Activated CD8-positive, alpha-beta memory T cell treated with anti-CD3 and anti-CD28 coated beads for 36 hours (primary cell): ENCODE measurements at regions not wholly inside any gene's neighbourhood (a gene's known extent, or its start where the extent isn't known, plus 50 kb on each side); places are given as distances from the start of the nearest gene placed in this dataset.

ENCODE experiments used
- CTCF ChIA-PET: fragments of 350-600 bp; sonication (Branson Sonifier 250); formaldehyde crosslinking; loops from one replicate; lab custom pipeline; 2021; ENCODE audit warnings: antibody characterized with exemption; lab: Charles Lee
- POLR2A ChIA-PET: fragments of 350-600 bp; sonication (Branson Sonifier 250); formaldehyde crosslinking; loops from one replicate; lab custom pipeline; 2021; ENCODE audit warnings: antibody characterized with exemption; lab: Charles Lee

- ChIA-PET POLR2A (no interaction called here), CTCF (interaction anchor here (0.6 to 1.1 kb wide), 2 partner anchors 26 to 393 kb away, joined by 3 read pairs; no protein-coding TSS in a partner anchor)
Measured at GRCh38 chr21:41068967-41069642, 98.9 kb upstream of the BACE2 start.

DNA sequence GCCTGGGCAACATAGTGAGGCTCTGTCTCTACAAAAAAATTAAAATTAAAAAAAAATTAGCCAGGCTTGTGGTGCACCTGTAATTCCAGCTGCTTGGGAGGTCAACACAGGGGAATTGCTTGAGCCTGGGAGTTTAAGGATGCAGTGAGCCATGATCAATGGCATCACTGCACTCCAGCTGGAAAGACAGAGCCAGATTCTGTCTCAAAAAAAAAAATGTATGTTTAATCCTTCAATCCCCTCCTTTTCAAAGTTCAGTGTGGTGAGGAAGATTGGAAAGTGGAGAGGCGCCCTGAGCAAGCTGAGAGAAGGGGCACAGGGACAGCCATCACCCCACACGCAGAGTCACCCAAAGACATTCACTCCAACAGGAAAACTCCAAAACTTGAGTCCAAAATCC is 97.7 kb upstream of the BACE2 start:
- ChIA-PET POLR2A (no interaction called here), CTCF (no interaction called here)

- CTCF ChIA-PET = interaction anchor here (1.0 kb wide), 1 partner anchor 8 kb away, joined by 3 read pairs; no protein-coding TSS in a partner anchor
- POLR2A ChIA-PET = no interaction called here
Measured at GRCh38 chr21:41071258-41072171, 96.4 kb upstream of the BACE2 start.

- CTCF ChIA-PET = no interaction called here
- POLR2A ChIA-PET = no interaction called here
Measured at GRCh38 chr21:41073558-41073957, 94.4 kb upstream of the BACE2 start.

DNA sequence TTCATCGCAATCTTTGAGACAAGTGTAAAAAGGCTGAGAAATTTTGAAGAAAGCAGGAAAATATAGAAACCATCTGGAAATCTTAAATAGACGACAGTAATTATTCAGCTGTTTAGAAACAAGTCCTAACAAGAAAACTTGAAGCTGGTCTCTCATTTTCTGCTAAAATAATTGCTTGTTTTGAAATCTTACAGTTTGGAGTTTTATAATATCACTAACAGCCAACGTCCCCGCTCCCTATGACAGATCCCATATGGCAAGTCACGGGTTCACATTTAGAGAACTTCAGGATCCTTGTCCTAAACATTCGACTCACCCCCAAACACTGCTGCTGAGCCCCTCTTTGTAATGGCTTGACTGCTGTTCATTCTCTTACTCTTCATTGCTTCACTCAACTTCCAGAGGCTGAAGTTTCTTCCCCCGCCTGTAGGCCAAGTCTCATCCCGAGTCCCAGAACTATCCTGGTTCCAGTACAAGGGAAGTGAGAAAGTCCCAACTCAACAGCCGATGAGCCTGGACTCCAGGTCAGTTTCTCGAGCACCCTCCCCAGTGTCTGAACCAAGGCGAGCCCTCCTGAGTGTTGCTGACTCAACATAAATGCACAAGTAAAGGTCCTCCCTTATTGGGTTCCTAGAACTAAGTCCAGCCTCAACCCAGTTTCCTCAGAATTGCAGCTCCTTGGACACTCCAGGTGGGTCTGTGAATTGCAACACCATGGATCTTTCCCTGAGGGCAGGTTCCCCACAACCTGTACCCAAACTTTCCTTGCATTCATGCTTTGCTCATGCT is 93.4 kb upstream of the BACE2 start:
- POLR2A ChIA-PET = no interaction called here

DNA sequence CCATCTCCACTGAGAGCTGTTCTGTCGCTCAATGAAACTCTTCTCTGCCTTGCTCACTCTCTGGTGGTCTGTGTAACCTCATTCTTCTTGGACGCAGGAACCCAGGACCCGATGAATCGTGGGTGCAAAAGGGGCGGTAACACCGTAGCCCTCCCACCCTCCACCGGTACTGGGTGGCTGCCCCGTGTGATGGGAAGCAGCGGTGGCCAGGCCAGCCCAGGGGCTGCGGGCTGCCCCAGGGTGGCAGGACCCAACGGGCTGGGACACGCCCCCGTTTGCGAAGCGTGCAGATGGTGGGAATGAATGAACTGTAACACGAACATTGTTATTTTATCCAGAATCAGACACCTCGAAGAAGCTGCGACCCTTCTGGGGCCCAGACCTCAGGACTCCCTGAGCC is 92.3 kb upstream of the BACE2 start:
- ChIA-PET CTCF (no interaction called here), POLR2A (no interaction called here)

More for the DNA sequence above, 93.4 kb upstream of the BACE2 start:
- CTCF ChIA-PET = no interaction called here

DNA sequence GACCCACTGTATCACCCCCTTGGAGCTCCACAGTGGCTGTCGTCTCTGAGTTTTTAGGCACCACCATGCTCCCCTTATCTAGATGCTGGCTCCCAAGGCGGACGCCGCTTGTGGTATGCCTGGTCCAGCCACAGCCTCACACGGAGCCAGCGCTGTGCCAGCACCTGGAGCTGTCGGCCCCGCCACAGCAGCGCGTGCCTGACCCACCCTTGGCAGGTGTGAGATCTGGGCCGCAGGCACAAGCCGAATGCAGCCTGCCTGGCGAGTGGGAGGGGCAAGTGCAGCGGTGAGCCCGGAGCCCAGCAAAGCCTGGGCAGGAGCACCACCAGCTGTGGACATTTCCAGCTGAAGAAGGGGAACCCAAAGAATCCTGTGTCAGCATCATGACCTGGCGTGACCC is 91.9 kb upstream of the BACE2 start:
- CTCF ChIA-PET = no interaction called here
- POLR2A ChIA-PET = no interaction called here

GRCh38 chr21:41079159-41079558 is 88.8 kb upstream of the BACE2 start:
- CTCF ChIA-PET = no interaction called here
- POLR2A ChIA-PET = no interaction called here

- CTCF ChIA-PET = no interaction called here
- POLR2A ChIA-PET = no interaction called here
Measured at GRCh38 chr21:41080485-41081121, 87.4 kb upstream of the BACE2 start.

DNA sequence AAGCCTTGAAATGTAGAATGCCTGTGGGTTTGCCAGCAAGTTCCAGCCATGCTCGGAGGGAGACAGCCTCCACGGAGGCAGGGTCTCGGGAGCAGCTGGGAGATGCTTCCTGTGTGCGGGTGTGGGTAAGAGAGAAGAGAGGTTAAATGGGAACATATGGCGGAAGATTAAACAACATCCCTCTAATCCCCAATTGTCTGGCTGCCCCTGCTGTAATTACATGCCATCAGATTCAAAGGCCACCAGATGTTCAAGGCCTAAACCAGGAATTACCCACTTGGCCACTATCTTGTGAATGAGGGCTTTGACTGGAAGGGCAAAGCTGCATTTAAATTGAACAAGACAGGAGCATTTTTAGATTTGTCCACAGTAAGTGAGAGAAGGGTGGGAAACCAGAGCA is 81.4 kb upstream of the BACE2 start:
- CTCF ChIA-PET = no interaction called here
- POLR2A ChIA-PET = no interaction called here

- CTCF ChIA-PET = no interaction called here
- POLR2A ChIA-PET = no interaction called here
Measured at GRCh38 chr21:41090981-41091380, 77.0 kb upstream of the BACE2 start.

GRCh38 chr21:41091616-41092015 is 76.3 kb upstream of the BACE2 start:
- ChIA-PET CTCF (no interaction called here), POLR2A (no interaction called here)

- ChIA-PET POLR2A (no interaction called here), CTCF (no interaction called here)
Measured at GRCh38 chr21:41092312-41092711, 75.6 kb upstream of the BACE2 start.

DNA sequence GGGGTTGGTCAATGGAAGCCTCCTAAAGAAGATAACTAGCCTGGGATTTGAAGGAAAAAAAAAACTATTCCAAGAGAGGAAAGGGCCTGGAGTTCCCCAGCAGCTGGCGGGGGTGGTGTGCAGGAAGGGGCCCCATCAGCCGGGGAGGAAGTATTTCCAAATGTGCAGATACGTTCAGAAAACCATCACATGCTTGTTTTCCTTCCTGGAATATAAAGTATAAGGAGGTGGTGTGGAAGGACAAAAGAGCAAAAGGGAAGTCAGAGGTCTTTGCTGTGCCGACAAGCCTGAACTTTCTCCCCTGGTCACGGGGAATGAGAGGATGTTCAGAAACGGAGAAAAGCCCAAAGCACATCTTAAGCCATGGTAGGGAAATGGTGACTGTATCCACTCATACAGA is 72.0 kb upstream of the BACE2 start:
- CTCF ChIA-PET = no interaction called here
- POLR2A ChIA-PET = no interaction called here

DNA sequence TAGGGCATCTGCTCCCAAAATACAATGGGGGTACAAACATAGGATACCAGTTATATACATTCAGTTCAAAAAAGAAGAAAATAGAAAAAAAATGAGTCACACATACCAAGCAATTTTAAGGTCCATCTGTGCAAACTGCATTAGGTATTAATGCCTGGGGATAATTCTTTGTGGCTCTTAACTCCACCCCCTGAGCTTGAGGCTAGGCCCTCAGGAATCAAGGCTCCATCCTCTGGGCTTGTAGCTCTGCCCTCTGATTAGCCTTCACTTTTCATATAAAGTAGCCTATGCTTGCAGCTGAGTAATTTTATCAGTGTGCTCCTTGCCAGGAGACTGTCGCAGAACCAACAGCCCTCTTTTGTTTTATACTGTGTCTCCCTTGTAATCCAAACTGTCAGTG is 69.9 kb upstream of the BACE2 start:
- POLR2A ChIA-PET = no interaction called here
- CTCF ChIA-PET = no interaction called here

DNA sequence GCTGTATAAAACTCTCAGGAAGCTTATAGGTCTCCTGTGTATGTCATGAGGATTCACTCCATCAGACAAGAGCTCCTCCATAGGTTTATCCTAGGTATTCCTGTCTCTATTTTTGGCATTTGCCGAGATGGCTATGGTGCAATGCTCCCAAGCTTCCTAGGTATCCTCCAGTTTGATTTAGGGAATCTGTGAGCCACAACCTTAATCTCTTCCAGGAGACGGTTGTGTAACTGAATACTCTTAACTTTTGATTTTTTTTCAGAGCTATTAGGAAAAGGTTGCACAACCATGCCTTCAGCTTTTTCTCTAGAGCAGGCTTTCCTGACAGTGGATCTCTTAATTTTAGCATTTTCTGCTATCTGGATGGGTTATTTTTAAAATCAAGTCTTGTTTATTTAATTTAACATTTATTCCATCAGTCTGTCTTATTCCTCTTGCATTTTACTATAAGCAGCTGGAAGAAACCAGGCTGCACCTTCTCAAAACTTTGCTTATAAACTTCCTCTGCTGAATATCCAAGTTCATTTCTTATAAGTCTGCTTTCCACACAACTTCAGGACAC is 69.4 kb upstream of the BACE2 start:
- CTCF ChIA-PET = no interaction called here
- POLR2A ChIA-PET = no interaction called here

GRCh38 chr21:41100826-41101550 is 67.0 kb upstream of the BACE2 start:
- CTCF ChIA-PET = no interaction called here

GRCh38 chr21:41102281-41102680 is 65.7 kb upstream of the BACE2 start:
- ChIA-PET POLR2A (no interaction called here), CTCF (no interaction called here)

More at GRCh38 chr21:41100826-41101550, 67.0 kb upstream of the BACE2 start:
- POLR2A ChIA-PET = no interaction called here

DNA sequence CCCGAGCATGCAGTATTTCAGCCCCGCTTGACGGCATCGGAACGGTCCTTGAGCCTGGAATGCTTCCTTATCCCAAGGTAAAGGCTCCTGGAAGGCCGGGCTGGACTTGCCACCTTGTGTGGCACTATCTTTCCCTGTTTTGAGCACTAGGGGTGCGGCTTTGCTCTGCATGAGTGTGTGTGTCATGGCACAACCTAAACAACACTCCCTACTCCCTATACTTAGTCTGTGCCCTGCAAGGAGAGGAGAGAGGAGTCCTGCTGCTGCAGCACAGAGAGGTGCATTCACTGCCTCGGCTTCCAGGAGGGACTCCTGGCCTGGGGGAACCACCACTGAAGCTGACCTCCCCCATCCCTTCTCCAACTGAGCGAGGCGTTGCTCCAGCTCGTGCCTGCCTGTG is 60.4 kb upstream of the BACE2 start:
- ChIA-PET POLR2A (interaction anchor here (0.7 kb wide), 1 partner anchor 12 kb away, joined by 6 read pairs; no protein-coding TSS in a partner anchor), CTCF (no interaction called here)
